GM04504 (cell line): ENCODE measurements at regions not wholly inside any gene's neighbourhood (a gene's known extent, or its start where the extent isn't known, plus 50 kb on each side); places are given as distances from the start of the nearest gene placed in this dataset.

Source experiments
- DNase-seq: peaks from one replicate; pipeline ENCODE4 v3.0.0-alpha.2; 2012; ENCODE audit warnings: low read depth

DNA sequence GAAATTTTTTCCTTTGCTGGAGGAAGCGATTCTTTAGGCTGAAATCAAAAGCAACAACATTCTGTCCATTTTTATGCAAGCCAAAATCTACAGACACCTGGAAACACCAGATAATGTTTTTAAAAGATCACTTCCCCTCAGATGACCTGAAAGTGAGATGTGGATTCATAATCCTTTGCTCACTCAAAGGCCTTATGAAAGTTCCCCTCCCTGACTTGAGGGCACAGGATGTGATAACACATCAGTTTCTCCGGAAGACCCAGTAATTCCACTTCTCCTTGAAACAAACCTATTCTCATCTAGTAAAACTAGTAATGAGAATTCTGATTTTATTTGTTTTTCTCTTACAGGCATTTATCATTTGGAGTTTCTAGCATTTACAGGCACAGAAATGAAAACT is 218.3 kb upstream of the RND3 start:
- no peak for DNase-seq

DNA sequence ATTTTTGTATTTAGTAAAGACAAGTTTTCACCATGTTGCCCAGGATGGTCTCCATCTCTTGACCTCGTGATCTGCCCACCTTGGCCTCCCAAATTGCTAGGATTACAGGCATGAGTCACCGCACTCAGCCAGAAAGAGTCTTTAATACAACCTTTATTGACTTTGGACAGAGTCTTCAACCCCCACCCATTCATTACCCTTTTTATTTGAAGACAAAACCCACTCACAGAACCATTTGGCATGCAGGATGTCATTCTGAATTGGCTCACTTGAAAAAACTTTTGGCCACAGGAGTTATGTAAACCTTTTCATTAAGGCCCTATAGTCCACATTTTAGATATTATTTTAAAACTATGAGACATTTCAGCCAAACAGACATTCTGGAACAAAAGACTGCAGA is 217.9 kb upstream of the RND3 start:
- DNase-seq: no peak

DNA sequence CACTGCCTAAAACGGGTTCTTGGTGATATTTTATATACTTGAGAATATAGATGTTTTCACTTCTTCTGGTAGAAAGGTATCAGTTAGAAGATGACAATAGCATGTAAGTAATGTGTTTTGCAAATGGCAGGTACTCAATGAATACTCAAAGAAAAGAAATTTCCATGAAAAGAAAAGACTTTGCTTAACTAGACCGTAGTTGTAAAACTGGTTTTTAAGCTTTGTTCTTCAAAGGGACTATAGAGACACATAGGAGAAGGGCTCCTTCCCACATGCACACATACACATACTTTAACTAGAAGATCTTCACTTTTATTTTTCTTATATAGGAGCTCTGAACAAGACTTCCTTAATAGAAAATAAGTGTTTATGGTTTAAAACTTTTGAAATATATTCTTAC is 215.3 kb upstream of the RND3 start:
- DNase-seq: no peak

GRCh38 chr2:150700666-150701580 is 213.5 kb upstream of the RND3 start:
- no peak for DNase-seq

DNA sequence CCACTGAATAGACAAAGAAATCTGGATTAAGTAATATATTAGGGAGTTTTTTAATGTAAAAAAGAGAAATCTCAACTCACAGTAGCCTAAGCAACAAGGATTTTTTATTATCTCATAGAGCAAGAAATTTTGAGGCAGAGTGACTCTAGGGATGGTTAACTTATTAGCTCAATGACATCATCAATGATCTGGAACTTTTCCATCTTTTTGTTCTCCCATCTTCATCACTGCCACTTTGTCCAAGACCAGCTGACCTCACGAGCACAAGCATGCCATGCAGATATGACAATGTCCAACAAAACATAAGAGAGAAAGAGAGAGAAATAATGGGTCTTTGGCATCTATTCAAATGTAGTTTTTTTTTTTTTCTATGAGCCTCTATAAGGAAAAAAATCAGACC is 211.8 kb upstream of the RND3 start:
- no peak for DNase-seq

DNA sequence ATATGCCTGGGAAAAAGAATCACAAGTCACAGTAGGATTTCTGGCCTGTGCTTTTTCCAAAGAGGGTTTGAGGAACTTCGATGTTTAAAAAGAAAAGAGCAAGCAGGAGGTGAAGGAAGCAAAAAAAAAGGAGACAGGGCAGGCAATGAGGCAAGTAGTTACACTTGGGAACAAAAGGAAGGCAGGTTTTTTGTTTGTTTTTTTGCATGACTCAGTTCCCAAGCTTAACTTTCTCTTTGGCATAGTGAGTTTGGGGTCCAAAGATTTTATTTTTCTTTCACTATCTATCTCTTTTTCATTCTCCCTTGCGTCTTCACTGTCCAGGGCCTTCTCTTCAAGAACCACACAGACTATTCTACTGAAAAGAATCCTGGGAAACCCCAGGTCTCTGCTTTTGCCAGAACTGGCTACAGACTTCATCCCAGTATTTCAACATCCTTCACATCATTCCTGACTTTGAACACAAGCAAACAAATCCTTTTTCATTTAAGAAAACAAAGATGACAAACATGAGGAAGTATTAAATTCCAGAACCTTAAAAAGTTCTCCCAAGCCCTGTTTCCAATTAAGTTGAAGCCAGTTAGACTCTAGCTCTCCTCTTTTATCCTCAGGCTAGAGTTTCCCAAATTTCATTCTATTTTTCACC is 210.7 kb upstream of the RND3 start:
- DNase-seq: peak; percentile 59

- no peak for DNase-seq
Observed at GRCh38 chr2:150697596-150697995, 210.1 kb upstream of the RND3 start.

- no peak for DNase-seq
Observed at GRCh38 chr2:150695451-150696135, 208.1 kb upstream of the RND3 start.

GRCh38 chr2:150693556-150693955 is 206.1 kb upstream of the RND3 start:
- DNase-seq: no peak

DNA sequence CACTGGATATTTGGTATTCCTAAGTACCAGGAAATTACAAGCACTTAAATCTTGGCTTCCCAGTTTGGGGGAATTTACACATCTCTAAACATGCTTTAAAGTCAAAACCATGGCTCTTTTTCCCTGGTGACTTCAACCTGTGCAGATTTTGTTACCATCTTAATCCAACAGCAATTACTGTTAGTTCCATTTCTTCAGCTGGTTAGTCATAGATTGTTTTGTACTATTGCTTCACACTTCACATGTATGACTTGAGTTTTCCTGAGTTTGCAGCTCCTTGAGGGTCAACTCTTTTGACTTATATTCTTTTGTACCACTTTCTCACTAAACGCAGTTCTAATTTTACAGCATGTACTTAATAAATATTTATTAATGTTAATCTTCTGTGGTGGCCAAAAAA is 203.4 kb upstream of the RND3 start:
- DNase-seq: no peak

DNA sequence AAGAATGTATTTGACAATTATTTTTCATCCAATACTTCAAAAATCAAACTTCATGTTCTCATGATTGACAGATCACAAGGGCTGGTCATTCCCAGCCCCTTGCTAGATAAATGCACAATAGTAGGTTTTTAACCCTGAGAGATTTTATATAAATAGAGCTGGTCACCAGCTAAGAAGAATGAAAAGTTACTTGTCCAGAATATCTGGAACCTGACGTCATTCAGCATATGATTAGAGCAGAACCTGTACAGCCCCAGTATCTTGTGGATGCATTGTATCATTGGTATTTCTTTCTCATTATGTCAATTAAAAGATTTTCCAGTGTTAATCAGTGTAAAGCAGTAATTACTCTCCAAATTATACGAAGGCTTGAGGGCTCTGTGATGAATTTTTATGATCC is 202.8 kb upstream of the RND3 start:
- no peak for DNase-seq

GRCh38 chr2:150689590-150689989 is 202.1 kb upstream of the RND3 start:
- no peak for DNase-seq

- DNase-seq: no peak
Observed at GRCh38 chr2:150688016-150688415, 200.5 kb upstream of the RND3 start.

DNA sequence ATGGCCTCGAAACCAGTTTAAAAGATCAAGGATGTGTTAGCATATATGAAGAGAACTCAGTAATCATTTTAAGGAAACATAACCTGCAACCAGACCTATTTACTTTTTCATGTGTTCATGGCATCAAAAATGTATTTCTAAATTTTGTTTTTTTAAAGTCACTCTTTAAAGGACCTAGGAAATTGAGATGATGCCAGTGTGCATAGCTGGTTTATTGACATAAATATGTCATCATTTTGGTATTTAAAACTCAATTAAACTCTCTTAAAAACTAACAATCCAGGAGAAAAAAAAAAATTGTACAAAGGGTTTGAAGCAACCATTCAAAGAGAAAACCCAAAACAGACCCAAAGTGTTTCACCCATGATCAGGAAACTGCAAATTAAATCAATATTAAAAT is 198.9 kb upstream of the RND3 start:
- no peak for DNase-seq

GRCh38 chr2:150681120-150681804 is 193.8 kb upstream of the RND3 start:
- peak; percentile 60 for DNase-seq

DNA sequence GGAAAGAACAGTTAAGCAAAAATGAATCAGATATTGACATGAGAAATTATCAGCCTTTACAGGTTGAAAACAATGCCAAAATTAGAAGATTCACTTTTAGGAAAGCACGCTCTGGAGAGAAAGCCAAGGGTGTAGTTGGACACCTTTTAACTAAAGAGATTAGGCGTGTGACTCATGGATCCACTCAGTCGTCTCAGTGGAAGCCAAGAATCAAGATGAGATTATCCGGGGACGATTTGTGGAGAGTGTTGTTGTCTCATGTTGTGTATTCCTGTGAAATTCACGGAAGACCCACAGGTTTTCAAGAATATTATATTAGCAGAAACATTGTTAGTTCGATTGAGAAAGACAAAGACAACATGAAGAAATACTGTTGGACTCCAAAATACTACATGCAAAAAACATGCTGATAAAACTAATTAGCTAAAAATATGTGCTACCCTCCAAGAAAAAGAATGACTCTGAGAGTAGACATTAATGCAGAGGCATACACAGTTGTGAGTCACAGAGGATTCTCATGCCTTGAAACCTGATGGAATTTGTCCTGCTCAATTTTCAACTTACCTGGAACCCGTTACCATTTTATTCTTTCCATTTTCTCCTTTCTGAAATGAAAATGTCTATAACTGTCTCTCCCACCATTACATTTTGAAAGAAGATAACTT is 192.1 kb upstream of the RND3 start:
- no peak for DNase-seq

DNA sequence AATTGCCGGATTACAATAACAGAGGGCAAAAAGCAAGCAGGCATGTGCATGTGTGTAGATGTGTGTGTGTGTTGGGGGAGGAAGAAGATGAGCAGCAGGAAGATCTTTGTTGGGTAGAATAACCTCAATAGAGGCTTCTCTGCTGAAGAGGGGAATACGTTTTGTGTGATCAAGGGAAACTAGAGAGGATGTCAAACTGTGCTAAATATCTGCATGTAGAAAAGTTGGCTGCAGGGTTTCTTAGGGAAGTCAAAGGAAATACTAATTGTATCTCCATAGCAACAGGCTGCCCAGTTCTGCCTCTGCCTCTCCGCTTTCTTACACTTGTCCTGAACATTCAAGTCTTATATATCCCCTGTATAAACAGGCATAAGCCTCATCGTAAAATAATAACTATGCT is 190.1 kb upstream of the RND3 start:
- no peak for DNase-seq

DNA sequence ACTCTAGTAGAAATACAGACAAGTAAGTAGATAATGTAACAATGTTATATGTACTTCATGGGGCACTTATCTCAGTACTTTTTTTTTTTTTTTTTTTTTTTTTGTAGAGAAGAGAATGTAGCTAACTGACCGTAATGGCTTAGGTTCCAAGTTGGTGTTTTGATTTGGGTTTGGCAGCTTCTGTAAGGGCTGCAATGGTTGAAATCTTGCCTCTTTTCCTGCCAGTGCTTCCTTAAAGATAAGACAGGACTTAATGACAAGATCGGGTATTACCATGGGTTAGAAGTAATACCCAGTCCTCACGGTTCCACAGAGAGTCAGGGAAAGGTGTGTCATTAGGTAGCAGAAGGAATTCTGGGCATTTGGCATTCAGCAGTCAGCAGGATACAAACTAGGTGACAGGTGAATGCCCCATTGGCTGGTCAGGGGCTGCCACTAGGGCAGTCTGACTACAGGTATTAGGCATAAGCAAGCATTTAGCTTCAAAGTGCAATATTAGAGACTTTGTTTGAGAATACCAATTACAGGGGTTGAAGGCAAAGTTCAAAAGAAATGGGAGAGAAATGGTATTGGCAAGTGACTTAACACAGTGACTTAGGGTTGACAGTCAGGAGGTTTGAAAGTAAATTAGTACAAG is 189.4 kb upstream of the RND3 start:
- no peak for DNase-seq

DNA sequence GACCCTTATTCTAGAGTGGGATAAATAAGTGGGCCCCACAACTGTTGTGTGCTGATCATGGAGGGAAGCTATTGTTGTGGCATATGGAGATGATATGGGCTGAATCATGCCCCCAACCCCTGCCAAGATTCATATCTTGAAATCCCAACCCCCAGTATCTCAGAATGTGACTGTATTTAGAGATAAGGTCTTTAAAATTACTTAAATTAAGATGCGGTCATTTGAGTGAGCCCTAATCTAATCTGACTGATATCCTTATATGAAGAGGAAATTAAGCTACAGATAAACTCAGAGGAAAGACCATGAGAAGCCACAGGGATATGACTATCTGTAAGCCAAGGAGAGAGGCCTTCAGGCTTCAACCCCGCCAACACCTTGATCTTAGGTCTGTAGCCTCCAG is 188.3 kb upstream of the RND3 start:
- no peak for DNase-seq

GRCh38 chr2:150674283-150674682 is 186.8 kb upstream of the RND3 start:
- no peak for DNase-seq

DNA sequence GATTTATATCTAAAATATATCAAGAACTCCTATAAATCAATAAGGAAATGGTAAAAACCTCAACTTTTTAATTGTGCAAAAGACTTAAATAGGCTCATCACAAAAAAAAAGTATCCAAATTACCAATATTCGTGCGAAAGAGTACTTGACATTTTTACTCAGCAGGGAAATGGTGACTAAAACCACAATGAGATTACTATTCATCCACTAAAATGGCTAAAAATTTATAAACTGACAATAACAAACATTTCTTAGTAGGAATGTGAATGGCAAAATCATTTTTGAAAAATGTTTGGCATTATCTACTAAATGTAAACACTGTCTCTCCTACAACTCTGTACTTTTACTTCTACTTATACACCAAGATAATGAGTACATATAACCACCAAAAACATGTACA is 184.8 kb upstream of the RND3 start:
- no peak for DNase-seq
